Activated naive CD8-positive, alpha-beta T cell treated with anti-CD3 and anti-CD28 coated beads, Interleukin-2, amount 50 U/mL, for 24 hours (primary cell): ENCODE measurements at regions not wholly inside any gene's neighbourhood (a gene's known extent, or its start where the extent isn't known, plus 50 kb on each side); places are given as distances from the start of the nearest gene placed in this dataset.
A peak's percentile ranks its signal among the peaks of the same experiment; 100 is the strongest.

ENCODE experiments used
- ATAC-seq: fragments of 150-1000 bp; cut with Tn5 transposase; one replicate; pipeline ENCODE4 v1.10.0; 2021
- DNase-seq: peaks from one replicate; pipeline ENCODE4 v3.0.0; 2021
- H3K27ac Mint-ChIP-seq: one replicate; pipeline ENCODE4 v1.8.0; 2021; ENCODE audit warnings: mild to moderate bottlenecking, mixed read lengths
- H3K27me3 Mint-ChIP-seq: one replicate; pipeline ENCODE4 v1.8.0; 2021; ENCODE audit warnings: mixed read lengths
- H3K36me3 Mint-ChIP-seq: one replicate; pipeline ENCODE4 v1.8.0; 2021; ENCODE audit warnings: low read depth, mixed read lengths
- H3K4me1 Mint-ChIP-seq: one replicate; pipeline ENCODE4 v1.8.0; 2021; ENCODE audit warnings: mixed read lengths
- H3K4me3 Mint-ChIP-seq: one replicate; pipeline ENCODE4 v1.8.0; 2021; ENCODE audit warnings: mild to moderate bottlenecking, moderate library complexity, mixed read lengths
- H3K9me3 Mint-ChIP-seq: one replicate; pipeline ENCODE4 v1.8.0; 2021; ENCODE audit warnings: mixed read lengths

GRCh38 chr3:194738254-194739093 is 52.8 kb downstream of the FAM43A start:
- Mint-ChIP-seq H3K27me3 (peaks cover 4% of the 10 kb centered on the region), H3K27ac (no peak overlapping the region), H3K4me1 (peaks cover 4% of the 10 kb centered on the region), H3K36me3 (no peaks in the 10 kb centered on the region), H3K9me3 (peaks cover 3% of the 10 kb centered on the region), H3K4me3 (no peak overlapping the region)
- DNase-seq (no peak), ATAC-seq (no peak)

- DNase-seq (no peak), ATAC-seq (no peak)
- Mint-ChIP-seq H3K36me3 (no peaks in the 10 kb centered on the region), H3K4me1 (peaks cover 4% of the 10 kb centered on the region), H3K4me3 (no peak overlapping the region), H3K27me3 (peaks cover 4% of the 10 kb centered on the region), H3K27ac (no peak overlapping the region), H3K9me3 (peaks cover 3% of the 10 kb centered on the region)
These were observed 54.0 kb downstream of the FAM43A start for GRCh38 chr3:194739498-194740284.

GRCh38 chr3:194740859-194741491 is 55.3 kb downstream of the FAM43A start:
- peaks cover 4% of the 10 kb centered on the region for H3K27me3 Mint-ChIP-seq
- DNase-seq, result no peak
- H3K36me3 Mint-ChIP-seq, result no peaks in the 10 kb centered on the region
- peaks cover 4% of the 10 kb centered on the region for H3K4me1 Mint-ChIP-seq
- no peak overlapping the region for H3K27ac Mint-ChIP-seq
- no peak overlapping the region for H3K4me3 Mint-ChIP-seq
- ATAC-seq, result peak; percentile 48
- no peaks in the 10 kb centered on the region for H3K9me3 Mint-ChIP-seq

- ATAC-seq, result no peak
- peaks cover 4% of the 10 kb centered on the region for H3K4me1 Mint-ChIP-seq
- no peak overlapping the region for H3K4me3 Mint-ChIP-seq
- H3K27ac Mint-ChIP-seq, result no peak overlapping the region
- DNase-seq, result no peak
- no peaks in the 10 kb centered on the region for H3K36me3 Mint-ChIP-seq
- H3K9me3 Mint-ChIP-seq, result no peaks in the 10 kb centered on the region
- peaks cover 4% of the 10 kb centered on the region for H3K27me3 Mint-ChIP-seq
These were observed 56.2 kb downstream of the FAM43A start for GRCh38 chr3:194741916-194742315.

- no peak for ATAC-seq
These were observed 59.1 kb downstream of the FAM43A start for GRCh38 chr3:194744826-194745225.

GRCh38 chr3:194745422-194746184 is 59.9 kb downstream of the FAM43A start:
- Mint-ChIP-seq H3K4me3 (no peak overlapping the region), H3K36me3 (no peaks in the 10 kb centered on the region), H3K27ac (no peak overlapping the region), H3K9me3 (no peaks in the 10 kb centered on the region), H3K27me3 (peaks cover 4% of the 10 kb centered on the region), H3K4me1 (peaks cover 4% of the 10 kb centered on the region)
- ATAC-seq (no peak), DNase-seq (no peak)

More at GRCh38 chr3:194744826-194745225, 59.1 kb downstream of the FAM43A start:
- DNase-seq, result no peak
- H3K4me1 Mint-ChIP-seq, result peaks cover 4% of the 10 kb centered on the region
- H3K27ac Mint-ChIP-seq, result no peak overlapping the region
- peaks cover 4% of the 10 kb centered on the region for H3K27me3 Mint-ChIP-seq
- H3K36me3 Mint-ChIP-seq, result no peaks in the 10 kb centered on the region
- no peak overlapping the region for H3K4me3 Mint-ChIP-seq
- no peaks in the 10 kb centered on the region for H3K9me3 Mint-ChIP-seq

- no peak for DNase-seq
- Mint-ChIP-seq H3K36me3 (no peaks in the 10 kb centered on the region), H3K4me1 (no peaks in the 10 kb centered on the region), H3K27ac (no peak overlapping the region), H3K27me3 (no peaks in the 10 kb centered on the region), H3K9me3 (no peaks in the 10 kb centered on the region), H3K4me3 (no peak overlapping the region)
- ATAC-seq, result no peak
These were observed 62.5 kb downstream of the FAM43A start for GRCh38 chr3:194748225-194748624.

GRCh38 chr3:194749631-194750490 is 64.2 kb downstream of the FAM43A start:
- DNase-seq, result no peak
- no peak for ATAC-seq
- Mint-ChIP-seq H3K4me3 (no peak overlapping the region), H3K4me1 (no peaks in the 10 kb centered on the region), H3K9me3 (no peaks in the 10 kb centered on the region), H3K27me3 (no peaks in the 10 kb centered on the region), H3K36me3 (no peaks in the 10 kb centered on the region), H3K27ac (no peak overlapping the region)

GRCh38 chr3:194750491-194750828 is 64.8 kb downstream of the FAM43A start:
- Mint-ChIP-seq H3K9me3 (no peaks in the 10 kb centered on the region), H3K4me1 (no peaks in the 10 kb centered on the region), H3K4me3 (no peak overlapping the region), H3K36me3 (no peaks in the 10 kb centered on the region), H3K27me3 (no peaks in the 10 kb centered on the region), H3K27ac (no peak overlapping the region)
- ATAC-seq (no peak), DNase-seq (no peak)

- Mint-ChIP-seq H3K36me3 (no peaks in the 10 kb centered on the region), H3K9me3 (no peaks in the 10 kb centered on the region), H3K27me3 (peaks cover 7% of the 10 kb centered on the region), H3K4me3 (no peak overlapping the region), H3K4me1 (no peaks in the 10 kb centered on the region), H3K27ac (no peak overlapping the region)
- ATAC-seq (no peak), DNase-seq (no peak)
These were observed 70.2 kb downstream of the FAM43A start for GRCh38 chr3:194755671-194756459.

GRCh38 chr3:194756460-194756779 is 70.7 kb downstream of the FAM43A start:
- no peaks in the 10 kb centered on the region for H3K4me1 Mint-ChIP-seq
- H3K9me3 Mint-ChIP-seq, result no peaks in the 10 kb centered on the region
- H3K27me3 Mint-ChIP-seq, result peaks cover 7% of the 10 kb centered on the region
- no peak overlapping the region for H3K27ac Mint-ChIP-seq
- no peak for DNase-seq
- H3K4me3 Mint-ChIP-seq, result no peak overlapping the region
- ATAC-seq, result no peak
- no peaks in the 10 kb centered on the region for H3K36me3 Mint-ChIP-seq

- Mint-ChIP-seq H3K9me3 (no peaks in the 10 kb centered on the region), H3K27ac (no peak overlapping the region), H3K36me3 (no peaks in the 10 kb centered on the region), H3K4me3 (no peak overlapping the region), H3K4me1 (no peaks in the 10 kb centered on the region), H3K27me3 (peaks cover 10% of the 10 kb centered on the region)
- ATAC-seq (no peak), DNase-seq (no peak)
These were observed 71.2 kb downstream of the FAM43A start for GRCh38 chr3:194756791-194757325.

- Mint-ChIP-seq H3K27me3 (peaks cover 10% of the 10 kb centered on the region), H3K27ac (no peak overlapping the region), H3K4me3 (no peak overlapping the region), H3K4me1 (no peaks in the 10 kb centered on the region), H3K36me3 (no peaks in the 10 kb centered on the region), H3K9me3 (no peaks in the 10 kb centered on the region)
- ATAC-seq, result no peak
- no peak for DNase-seq
These were observed 72.0 kb downstream of the FAM43A start for GRCh38 chr3:194757647-194758061.
